ENCODE measurements at regions not wholly inside any gene's neighbourhood (a gene's known extent, or its start where the extent isn't known, plus 50 kb on each side); places are given as distances from the start of the nearest gene placed in this dataset.
A peak's percentile ranks its signal among the peaks of the same experiment; 100 is the strongest.

GRCh38 chr10:23514321-23514720 is 75.4 kb downstream of the OTUD1 start:
- TF ChIP-seq CTCF (IDR thresholded peaks at IDR 0.05), result no peak
- no peak overlapping the region for H3K27ac ChIP-seq
- H3K4me3 ChIP-seq, result no peak overlapping the region
- no peak for DNase-seq
- no peaks in the 10 kb centered on the region for H3K27me3 ChIP-seq (ENCODE audit: low read depth)
- no peaks in the 10 kb centered on the region for H3K4me1 ChIP-seq
- no peaks in the 10 kb centered on the region for H3K9me3 ChIP-seq
- ATAC-seq, result no peak
- intact Hi-C loops (cut with DNase I), result no loop called here
- H3K36me3 ChIP-seq, result no peaks in the 10 kb centered on the region

- intact Hi-C loops (cut with DNase I), result no loop called here
- Histone ChIP-seq H3K9me3 (no peaks in the 10 kb centered on the region), H3K36me3 (no peaks in the 10 kb centered on the region), H3K4me3 (no peak overlapping the region), H3K27ac (no peak overlapping the region), H3K27me3 (ENCODE audit: low read depth) (no peaks in the 10 kb centered on the region), H3K4me1 (no peaks in the 10 kb centered on the region)
- TF ChIP-seq CTCF (IDR thresholded peaks at IDR 0.05), result peak; percentile 35
- peak in 1 of 2 donors; percentile 59 for ATAC-seq
- DNase-seq, result no peak
Measured at GRCh38 chr10:23516530-23516929, 77.7 kb downstream of the OTUD1 start.

GRCh38 chr10:23517155-23517554 is 78.3 kb downstream of the OTUD1 start:
- ATAC-seq, result peak in 1 of 2 donors; percentile 43

GRCh38 chr10:23521735-23522134 is 82.9 kb downstream of the OTUD1 start:
- no peak for TF ChIP-seq CTCF (IDR thresholded peaks at IDR 0.05)
- H3K4me3 ChIP-seq, result no peak overlapping the region
- intact Hi-C loops (cut with DNase I), result no loop called here

More at GRCh38 chr10:23517155-23517554, 78.3 kb downstream of the OTUD1 start:
- Histone ChIP-seq H3K36me3 (no peaks in the 10 kb centered on the region), H3K4me3 (no peak overlapping the region), H3K9me3 (no peaks in the 10 kb centered on the region), H3K27ac (no peak overlapping the region), H3K4me1 (no peaks in the 10 kb centered on the region), H3K27me3 (ENCODE audit: low read depth) (no peaks in the 10 kb centered on the region)
- intact Hi-C loops (cut with DNase I), result no loop called here
- no peak for DNase-seq
- no peak for TF ChIP-seq CTCF (IDR thresholded peaks at IDR 0.05)

GRCh38 chr10:23522345-23522744 is 83.5 kb downstream of the OTUD1 start:
- DNase-seq, result no peak
- Histone ChIP-seq H3K9me3 (no peaks in the 10 kb centered on the region), H3K36me3 (no peaks in the 10 kb centered on the region), H3K27ac (no peak overlapping the region), H3K4me1 (no peaks in the 10 kb centered on the region), H3K27me3 (ENCODE audit: low read depth) (no peaks in the 10 kb centered on the region), H3K4me3 (no peak overlapping the region)
- TF ChIP-seq CTCF (IDR thresholded peaks at IDR 0.05), result no peak
- intact Hi-C loops (cut with DNase I), result no loop called here
- ATAC-seq, result no peak

More at GRCh38 chr10:23521735-23522134, 82.9 kb downstream of the OTUD1 start:
- ATAC-seq (no peak), DNase-seq (no peak)
- Histone ChIP-seq H3K4me1 (no peaks in the 10 kb centered on the region), H3K9me3 (no peaks in the 10 kb centered on the region), H3K27ac (no peak overlapping the region), H3K27me3 (ENCODE audit: low read depth) (no peaks in the 10 kb centered on the region), H3K36me3 (no peaks in the 10 kb centered on the region)

- no peaks in the 10 kb centered on the region for H3K36me3 ChIP-seq
Measured at GRCh38 chr10:23523251-23523650, 84.4 kb downstream of the OTUD1 start.

More at GRCh38 chr10:23523251-23523650, 84.4 kb downstream of the OTUD1 start:
- Histone ChIP-seq H3K27me3 (ENCODE audit: low read depth) (no peaks in the 10 kb centered on the region), H3K9me3 (no peaks in the 10 kb centered on the region), H3K4me1 (no peaks in the 10 kb centered on the region), H3K27ac (no peak overlapping the region), H3K4me3 (no peak overlapping the region)
- TF ChIP-seq CTCF (IDR thresholded peaks at IDR 0.05), result no peak
- DNase-seq (no peak), ATAC-seq (no peak)
- intact Hi-C loops (cut with DNase I), result no loop called here

All from lower lobe of right lung (tissue), 2 donors.